SK-N-MC (cell line): ENCODE measurements at regions not wholly inside any gene's neighbourhood (a gene's known extent, or its start where the extent isn't known, plus 50 kb on each side); places are given as distances from the start of the nearest gene placed in this dataset.
"Not testable (repeated sequence)": the region's sequence is repeated elsewhere in the genome, so short reads cannot be mapped to it uniquely, and the experiment has no call there.

ENCODE experiments used
- DNase-seq: peaks from one replicate; pipeline ENCODE4 v3.0.0-alpha.2; 2011; ENCODE audit warnings: low read depth, low spot score
- H3K27ac ChIP-seq: fragments of 200-600 bp; sonication (generic); 2 replicates; pipeline ENCODE4 v1.5.1; 2016; ENCODE audit warnings: mixed run types
- H3K36me3 ChIP-seq: fragments of 200-600 bp; sonication (generic); 2 replicates; pipeline ENCODE4 v1.6.1; 2017; ENCODE audit warnings: antibody characterized with exemption, low read length, mixed read lengths; ENCODE audit not compliant: insufficient read depth
- H3K4me3 ChIP-seq: fragments of 200-600 bp; sonication (generic); 2 replicates; pipeline ENCODE4 v1.5.1; 2016
- H3K9ac ChIP-seq: fragments of 200-600 bp; sonication (generic); 2 replicates; pipeline ENCODE4 v1.8.0; 2017; ENCODE audit warnings: mixed run types, mixed read lengths; ENCODE audit not compliant: insufficient read length
- H3K9me3 ChIP-seq: fragments of 200-600 bp; sonication (generic); 2 replicates; pipeline ENCODE4 v1.6.1; 2017; ENCODE audit warnings: low read depth, mild to moderate bottlenecking, antibody characterized with exemption, low read length, moderate library complexity, mixed read lengths
- EZH2 ChIP-seq: fragments of 200-600 bp; sonication (generic); IDR thresholded peaks from one replicate; pipeline ENCODE4 v1.6.1; 2017; ENCODE audit warnings: antibody characterized with exemption
- FOXP2 ChIP-seq: optimal IDR thresholded peaks from 2 replicates; pipeline ENCODE3; 2011; ENCODE audit warnings: mild to moderate bottlenecking, moderate library complexity; ENCODE audit not compliant: insufficient read depth; ENCODE audit errors: extremely low read length, control extremely low read depth
- POLR2AphosphoS5 ChIP-seq: IDR thresholded peaks from 2 replicates; pipeline ENCODE4 v1.6.1; 2012; ENCODE audit warnings: mild to moderate bottlenecking, low read depth, low read length, borderline replicate concordance

- H3K36me3 ChIP-seq = no peaks in the 10 kb centered on the region
- TF ChIP-seq EZH2 = no peak
- no peak for TF ChIP-seq POLR2AphosphoS5
- no peak for TF ChIP-seq FOXP2
- H3K9ac ChIP-seq = no peak overlapping the region
- H3K27ac ChIP-seq = no peak overlapping the region
- no peak overlapping the region for H3K4me3 ChIP-seq
- no peaks in the 10 kb centered on the region for H3K9me3 ChIP-seq
- DNase-seq = no peak
Observed at GRCh38 chr3:191627064-191627463, 166.1 kb downstream of the PYDC2 start.

GRCh38 chr3:191628571-191628970 lies 167.6 kb downstream of the PYDC2 start:
- H3K9ac ChIP-seq = no peak overlapping the region
- no peaks in the 10 kb centered on the region for H3K9me3 ChIP-seq
- TF ChIP-seq EZH2 = no peak
- no peak for TF ChIP-seq POLR2AphosphoS5
- TF ChIP-seq FOXP2 = no peak

GRCh38 chr3:191631496-191631895 lies 170.5 kb downstream of the PYDC2 start:
- Histone ChIP-seq H3K36me3 (no peaks in the 10 kb centered on the region), H3K4me3 (no peak overlapping the region), H3K9me3 (no peaks in the 10 kb centered on the region), H3K9ac (no peak overlapping the region), H3K27ac (no peak overlapping the region)
- DNase-seq = no peak
- TF ChIP-seq POLR2AphosphoS5 (no peak), FOXP2 (no peak), EZH2 (no peak)

More at GRCh38 chr3:191628571-191628970, 167.6 kb downstream of the PYDC2 start:
- Histone ChIP-seq H3K36me3 (no peaks in the 10 kb centered on the region), H3K27ac (no peak overlapping the region), H3K4me3 (no peak overlapping the region)
- no peak for DNase-seq

GRCh38 chr3:191634902-191635301 lies 173.9 kb downstream of the PYDC2 start:
- no peak for DNase-seq
- Histone ChIP-seq H3K4me3 (no peak overlapping the region), H3K36me3 (no peaks in the 10 kb centered on the region), H3K9me3 (no peaks in the 10 kb centered on the region), H3K9ac (no peak overlapping the region), H3K27ac (no peak overlapping the region)
- no peak for TF ChIP-seq POLR2AphosphoS5
- TF ChIP-seq FOXP2 = no peak
- no peak for TF ChIP-seq EZH2

- Histone ChIP-seq H3K4me3 (no peak overlapping the region), H3K27ac (no peak overlapping the region), H3K9me3 (no peaks in the 10 kb centered on the region), H3K9ac (no peak overlapping the region), H3K36me3 (no peaks in the 10 kb centered on the region)
- TF ChIP-seq EZH2 (no peak), POLR2AphosphoS5 (no peak)
- DNase-seq = no peak
Observed at GRCh38 chr3:191637611-191638010, 176.6 kb downstream of the PYDC2 start.

- Histone ChIP-seq H3K36me3 (no peaks in the 10 kb centered on the region), H3K9ac (no peak overlapping the region), H3K4me3 (no peak overlapping the region), H3K27ac (no peak overlapping the region), H3K9me3 (no peaks in the 10 kb centered on the region)
- no peak for DNase-seq
- no peak for TF ChIP-seq POLR2AphosphoS5
- no peak for TF ChIP-seq EZH2
- no peak for TF ChIP-seq FOXP2
Observed at GRCh38 chr3:191641789-191642188, 180.8 kb downstream of the PYDC2 start.

GRCh38 chr3:191644291-191644690 lies 183.3 kb downstream of the PYDC2 start:
- no peak overlapping the region for H3K9ac ChIP-seq
- no peaks in the 10 kb centered on the region for H3K9me3 ChIP-seq
- no peak overlapping the region for H3K4me3 ChIP-seq
- no peaks in the 10 kb centered on the region for H3K36me3 ChIP-seq
- no peak overlapping the region for H3K27ac ChIP-seq
- TF ChIP-seq POLR2AphosphoS5 = no peak
- no peak for TF ChIP-seq EZH2
- TF ChIP-seq FOXP2 = no peak
- no peak for DNase-seq

- H3K36me3 ChIP-seq = no peaks in the 10 kb centered on the region
- H3K9me3 ChIP-seq = no peaks in the 10 kb centered on the region
- no peak overlapping the region for H3K4me3 ChIP-seq
- DNase-seq = no peak
- H3K27ac ChIP-seq = no peak overlapping the region
- no peak overlapping the region for H3K9ac ChIP-seq
- TF ChIP-seq FOXP2 = no peak
- no peak for TF ChIP-seq POLR2AphosphoS5
- TF ChIP-seq EZH2 = no peak
Observed at GRCh38 chr3:191646242-191646641, 185.3 kb downstream of the PYDC2 start.

- no peak overlapping the region for H3K4me3 ChIP-seq
- H3K9ac ChIP-seq = no peak overlapping the region
- no peak for TF ChIP-seq POLR2AphosphoS5
- TF ChIP-seq EZH2 = no peak
- no peak for TF ChIP-seq FOXP2
- no peak for DNase-seq
- H3K9me3 ChIP-seq = no peaks in the 10 kb centered on the region
- no peaks in the 10 kb centered on the region for H3K36me3 ChIP-seq
- H3K27ac ChIP-seq = no peak overlapping the region
Observed at GRCh38 chr3:191648787-191649186, 187.8 kb downstream of the PYDC2 start.

GRCh38 chr3:191649626-191650025 lies 188.7 kb downstream of the PYDC2 start:
- H3K36me3 ChIP-seq = no peaks in the 10 kb centered on the region
- TF ChIP-seq EZH2 (no peak), POLR2AphosphoS5 (no peak)
- H3K9me3 ChIP-seq = no peaks in the 10 kb centered on the region
- DNase-seq = no peak
- H3K9ac ChIP-seq = no peak overlapping the region
- no peak overlapping the region for H3K4me3 ChIP-seq
- H3K27ac ChIP-seq = no peak overlapping the region

GRCh38 chr3:191658781-191659419 lies 197.9 kb downstream of the PYDC2 start:
- not testable (repeated sequence) for H3K4me3 ChIP-seq, H3K9ac ChIP-seq, H3K27ac ChIP-seq, DNase-seq, H3K9me3 ChIP-seq, H3K36me3 ChIP-seq

GRCh38 chr3:191662150-191662549 lies 201.2 kb downstream of the PYDC2 start:
- DNase-seq, H3K36me3 ChIP-seq, H3K9me3 ChIP-seq, H3K27ac ChIP-seq, H3K9ac ChIP-seq, H3K4me3 ChIP-seq: not testable (repeated sequence)
